IMR-90 (cell line): ENCODE measurements at regions not wholly inside any gene's neighbourhood (a gene's known extent, or its start where the extent isn't known, plus 50 kb on each side); places are given as distances from the start of the nearest gene placed in this dataset.

Experiments
- ATAC-seq: fragments of 200-7000 bp; cut with Tn5 transposase; 2 replicates; pipeline ENCODE4 v1.9.1; 2020; ENCODE audit warnings: low read depth, mild to moderate bottlenecking, moderate library complexity
- BruUV-seq: library from RNA; stranded (reverse); fragments of 400-500 nt; replicated peaks from 2 replicates; lab custom pipeline; 2021; lab: Mats Ljungman, UMichigan
- CTCF ChIA-PET: fragments of 300-600 bp; formaldehyde crosslinking; extraction: SDS; loops from one replicate; lab custom pipeline; 2021; ENCODE audit warnings: antibody characterized with exemption; lab: Yijun Ruan, JAX
- POLR2A ChIA-PET: fragments of 300-600 bp; sonication (Branson Sonifier 250); formaldehyde crosslinking; loops from one replicate; lab custom pipeline; 2022; ENCODE audit warnings: antibody characterized with exemption; ENCODE audit not compliant: unreplicated experiment; lab: Charles Lee
- DNase-seq: peaks from one replicate; pipeline ENCODE4 v3.0.0; 2013
- H2AFZ ChIP-seq: replicated peaks from 2 replicates; pipeline ENCODE3; 2013; ENCODE audit warnings: low read length, mild to moderate bottlenecking; ENCODE audit not compliant: poor library complexity
- H2AK5ac ChIP-seq: 2 replicates; pipeline ENCODE4 v1.6.1; 2013; ENCODE audit warnings: low read depth, low read length, inconsistent platforms
- H2AK9ac ChIP-seq: replicated peaks from 2 replicates; pipeline ENCODE3; 2013; ENCODE audit warnings: mild to moderate bottlenecking, low read depth, low read length, moderate library complexity; ENCODE audit not compliant: poor library complexity
- H2BK120ac ChIP-seq: 2 replicates; pipeline ENCODE4 v1.6.1; 2013; ENCODE audit warnings: low read depth, low read length, inconsistent platforms
- H2BK15ac ChIP-seq: 3 replicates; pipeline ENCODE4 v1.6.1; 2013; ENCODE audit warnings: low read depth, low read length, inconsistent platforms
- H2BK20ac ChIP-seq: 2 replicates; pipeline ENCODE4 v1.6.1; 2013; ENCODE audit warnings: low read depth, mild to moderate bottlenecking, inconsistent platforms, low read length, moderate library complexity
- H2BK5ac ChIP-seq: 2 replicates; pipeline ENCODE4 v1.6.1; 2013; ENCODE audit warnings: mild to moderate bottlenecking, low read depth, low read length, inconsistent platforms; ENCODE audit not compliant: poor library complexity, severe bottlenecking
- H3K14ac ChIP-seq: replicated peaks from 2 replicates; pipeline ENCODE4 v1.6.1; 2013; ENCODE audit warnings: low read depth, low read length, inconsistent platforms
- H3K18ac ChIP-seq: 2 replicates; pipeline ENCODE4 v1.6.1; 2013; ENCODE audit warnings: low read depth, low read length, control low read depth
- H3K23ac ChIP-seq: 2 replicates; pipeline ENCODE4 v1.6.1; 2013; ENCODE audit warnings: low read depth, low read length, inconsistent platforms
- H3K27ac ChIP-seq: 2 replicates; pipeline ENCODE4 v1.5.1; 2013; ENCODE audit warnings: mild to moderate bottlenecking, control low read depth, low read length; ENCODE audit not compliant: insufficient read depth
- H3K27me3 ChIP-seq: 2 replicates; pipeline ENCODE4 v1.6.1; 2013; ENCODE audit warnings: low read length; ENCODE audit not compliant: control insufficient read depth, insufficient read depth
- H3K36me3 ChIP-seq: 2 replicates; pipeline ENCODE4 v1.6.1; 2013; ENCODE audit warnings: low read length, mixed read lengths; ENCODE audit not compliant: control insufficient read depth, insufficient read depth
- H3K4ac ChIP-seq: 2 replicates; pipeline ENCODE4 v1.6.1; 2013; ENCODE audit warnings: low read depth, low read length, inconsistent platforms
- H3K4me1 ChIP-seq: 2 replicates; pipeline ENCODE4 v1.6.1; 2013; ENCODE audit warnings: low read length, mixed read lengths; ENCODE audit not compliant: control insufficient read depth, insufficient read depth
- H3K4me2 ChIP-seq: 2 replicates; pipeline ENCODE4 v1.6.1; 2013; ENCODE audit warnings: low read depth, mild to moderate bottlenecking, control low read depth, low read length, moderate library complexity
- H3K4me3 ChIP-seq: 2 replicates; pipeline ENCODE4 v1.5.1; 2013; ENCODE audit warnings: low read depth, mild to moderate bottlenecking, control low read depth, low read length, moderate library complexity; ENCODE audit not compliant: insufficient read depth
- H3K56ac ChIP-seq: 2 replicates; pipeline ENCODE4 v1.6.1; 2013; ENCODE audit warnings: low read length, inconsistent platforms; ENCODE audit not compliant: insufficient read depth; ENCODE audit errors: extremely low read depth
- H3K79me1 ChIP-seq, 2 experiments: 2 replicates each; pipeline ENCODE4 v1.6.1; 2013; ENCODE audit warnings: low read length in 2 of 2, inconsistent platforms in 1 of 2, low read depth in 1 of 2
- H3K9ac ChIP-seq: 2 replicates; pipeline ENCODE4 v1.6.1; 2013; ENCODE audit warnings: low read depth, low read length, control low read depth
- H3K9me1 ChIP-seq: 2 replicates; pipeline ENCODE4 v1.6.1; 2013; ENCODE audit warnings: low read length, inconsistent platforms; ENCODE audit not compliant: insufficient read depth
- H3K9me3 ChIP-seq: 2 replicates; pipeline ENCODE4 v1.6.1; 2013; ENCODE audit warnings: low read length; ENCODE audit not compliant: control insufficient read depth, insufficient read depth
- H4K20me1 ChIP-seq: 2 replicates; pipeline ENCODE4 v1.6.1; 2013; ENCODE audit warnings: low read length, inconsistent platforms; ENCODE audit not compliant: insufficient read depth
- H4K5ac ChIP-seq: 2 replicates; pipeline ENCODE4 v1.6.1; 2013; ENCODE audit warnings: mild to moderate bottlenecking, low read depth, low read length, control low read depth
- H4K8ac ChIP-seq, 2 experiments: 2 replicates each; pipeline ENCODE4 v1.6.1; 2013; ENCODE audit warnings: low read depth in 2 of 2, low read length in 2 of 2, control low read depth in 1 of 2, inconsistent platforms in 1 of 2
- H4K91ac ChIP-seq: 2 replicates; pipeline ENCODE4 v1.6.1; 2013; ENCODE audit warnings: low read depth, low read length, inconsistent platforms; ENCODE audit not compliant: insufficient read depth
- BHLHE40 ChIP-seq: fragments of 150-350 bp; IDR thresholded peaks from 2 replicates; pipeline ENCODE4 v1.6.1; 2016; ENCODE audit warnings: mild to moderate bottlenecking, low read depth, low read length
- CEBPB ChIP-seq: IDR thresholded peaks from 2 replicates; pipeline ENCODE4 v1.6.1; 2012; ENCODE audit warnings: low read depth, low read length, improper control_type of control experiment
- CHD1 ChIP-seq: IDR thresholded peaks from 2 replicates; pipeline ENCODE4 v1.6.1; 2012; ENCODE audit warnings: low read depth, low read length, improper control_type of control experiment
- CTCF ChIP-seq: conservative IDR thresholded peaks from 2 replicates; pipeline ENCODE4 v1.5.1; 2012; ENCODE audit warnings: mild to moderate bottlenecking, low read depth, low read length, improper control_type of control experiment
- FOS ChIP-seq: fragments of 150-350 bp; IDR thresholded peaks from 2 replicates; pipeline ENCODE4 v1.6.1; 2016; ENCODE audit warnings: low read depth, low read length
- MAFK ChIP-seq: IDR thresholded peaks from 2 replicates; pipeline ENCODE4 v1.6.1; 2012; ENCODE audit warnings: low read depth, low read length, improper control_type of control experiment
- MAZ ChIP-seq: IDR thresholded peaks from 2 replicates; pipeline ENCODE4 v1.6.1; 2012; ENCODE audit warnings: low read depth, mild to moderate bottlenecking, low read length, improper control_type of control experiment, moderate library complexity, borderline replicate concordance
- MXI1 ChIP-seq: IDR thresholded peaks from 2 replicates; pipeline ENCODE4 v1.6.1; 2012; ENCODE audit warnings: low read depth, mild to moderate bottlenecking, low read length, moderate library complexity, borderline replicate concordance
- NFE2L2 ChIP-seq: fragments of 150-350 bp; IDR thresholded peaks from 2 replicates; pipeline ENCODE4 v1.6.1; 2016; ENCODE audit warnings: low read depth, mild to moderate bottlenecking, low read length
- RAD21 ChIP-seq: IDR thresholded peaks from 2 replicates; pipeline ENCODE4 v1.6.1; 2012; ENCODE audit warnings: low read length, improper control_type of control experiment
- RCOR1 ChIP-seq: IDR thresholded peaks from 2 replicates; pipeline ENCODE4 v1.6.1; 2012; ENCODE audit warnings: mild to moderate bottlenecking, low read length, improper control_type of control experiment; ENCODE audit not compliant: insufficient replicate concordance
- RFX5 ChIP-seq: IDR thresholded peaks from 2 replicates; pipeline ENCODE4 v1.8.0; 2012; ENCODE audit warnings: low read depth, mild to moderate bottlenecking, low read length, moderate library complexity
- SMC3 ChIP-seq: fragments of 150-350 bp; IDR thresholded peaks from 2 replicates; pipeline ENCODE4 v1.6.1; 2016; ENCODE audit warnings: low read depth, mild to moderate bottlenecking, antibody characterized with exemption, low read length, moderate library complexity
- WGBS, 2 experiments: methylation state at CpG; one replicate each; pipeline versions ENCODE4 v1.1.5 to v1.1.7; 2013; ENCODE audit warnings: missing lambda C conversion rate in 2 of 2; ENCODE audit not compliant: insufficient read length in 1 of 2; ENCODE audit errors: extremely low coverage in 2 of 2; 5-methylcytosine and 5-hydroxymethylcytosine counted together
- dilution Hi-C: fragments of 300-500 bp; cut with HindIII; formaldehyde crosslinking; loops from one replicate; pipeline ENCODE4 v1.14.3; 2018; ENCODE audit warnings: low sequenced_read_pairs; ENCODE audit not compliant: unreplicated experiment
- in situ Hi-C: fragments of 300-500 bp; cut with MboI; formaldehyde crosslinking; loops from 3 replicates; pipeline ENCODE4 v1.14.3; 2019; ENCODE audit warnings: low sequenced_read_pairs, inconsistent platforms, mixed read lengths
- intact Hi-C: fragments of 100-400 bp; cut with micrococcal nuclease; formaldehyde crosslinking; loops from 2 replicates; pipeline ENCODE4 v1.10.0; 2022
- TF ChIP-seq, protein P1 (sequence below): fragments of 150-350 bp; IDR thresholded peaks from 2 replicates; pipeline ENCODE4 v1.6.1; 2017; ENCODE audit warnings: mild to moderate bottlenecking, antibody characterized with exemption, low read length, low read depth

- H2BK120ac ChIP-seq, result no peak overlapping the region
- H3K79me1 ChIP-seq, result no peaks in the 10 kb centered on the region
- H3K14ac ChIP-seq, result no peak overlapping the region
- H2AFZ ChIP-seq, result no peak overlapping the region
- H2AK5ac ChIP-seq, result no peak overlapping the region
- no peak overlapping the region for H3K4me2 ChIP-seq
- H4K5ac ChIP-seq, result no peak overlapping the region
- H3K4me3 ChIP-seq, result no peak overlapping the region
- H3K18ac ChIP-seq, result no peak overlapping the region
- H2BK15ac ChIP-seq, result no peak overlapping the region
- dilution Hi-C loops (no loop called here), intact Hi-C loops (no loop called here), in situ Hi-C loops (no loop called here)
- no peak overlapping the region for H3K4ac ChIP-seq
- H3K27ac ChIP-seq, result no peak overlapping the region
- no peaks in the 10 kb centered on the region for H3K36me3 ChIP-seq
- TF ChIP-seq MXI1 (no peak), RAD21 (no peak), CEBPB (no peak), RFX5 (no peak), RCOR1 (no peak), FOS (no peak), CTCF (no peak), MAZ (no peak), BHLHE40 (no peak), MAFK (no peak), SMC3 (no peak), CHD1 (no peak), NFE2L2 (no peak)
- TF ChIP-seq, protein P1, sequence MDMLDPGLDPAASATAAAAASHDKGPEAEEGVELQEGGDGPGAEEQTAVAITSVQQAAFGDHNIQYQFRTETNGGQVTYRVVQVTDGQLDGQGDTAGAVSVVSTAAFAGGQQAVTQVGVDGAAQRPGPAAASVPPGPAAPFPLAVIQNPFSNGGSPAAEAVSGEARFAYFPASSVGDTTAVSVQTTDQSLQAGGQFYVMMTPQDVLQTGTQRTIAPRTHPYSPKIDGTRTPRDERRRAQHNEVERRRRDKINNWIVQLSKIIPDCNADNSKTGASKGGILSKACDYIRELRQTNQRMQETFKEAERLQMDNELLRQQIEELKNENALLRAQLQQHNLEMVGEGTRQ, result no peak
- no peaks in the 10 kb centered on the region for H4K20me1 ChIP-seq
- DNase-seq (no peak), ATAC-seq (no peak)
- H3K9ac ChIP-seq, result no peak overlapping the region
- no TSS peak for BruUV-seq
- H2BK5ac ChIP-seq, result no peak overlapping the region
- no peaks in the 10 kb centered on the region for H3K4me1 ChIP-seq
- CTCF ChIA-PET, result no interaction called here
- H3K9me3 ChIP-seq, result peaks cover 25% of the 10 kb centered on the region
- no peak overlapping the region for H3K56ac ChIP-seq
- H4K91ac ChIP-seq, result no peak overlapping the region
- WGBS, 2 experiments, result no CpG with 5 or more reads among the region's 4 CpGs
- H3K9me1 ChIP-seq, result no peaks in the 10 kb centered on the region
- no peaks in the 10 kb centered on the region for H3K27me3 ChIP-seq
- no peak overlapping the region for H2AK9ac ChIP-seq
- H4K8ac ChIP-seq, result no peak overlapping the region
- H3K23ac ChIP-seq, result no peak overlapping the region
- POLR2A ChIA-PET, result no interaction called here
- no peak overlapping the region for H2BK20ac ChIP-seq
Observed at GRCh38 chr13:111650626-111651025, 330.2 kb downstream of the TEX29 start.
